Right lobe of liver (tissue), 6 donors: ENCODE measurements at regions not wholly inside any gene's neighbourhood (a gene's known extent, or its start where the extent isn't known, plus 50 kb on each side); places are given as distances from the start of the nearest gene placed in this dataset.

Experiments
- ATAC-seq, 4 donors: fragments of 200-7000 bp; cut with Tn5 transposase; one replicate each; pipeline ENCODE4 v1.9.1; 2020; ENCODE audit warnings: mild to moderate bottlenecking in 4 of 4, moderate library complexity in 4 of 4
- DNase-seq, 3 donors: peaks; one replicate each; pipeline ENCODE4 v3.0.0-alpha.2; 2020
- H3K27ac ChIP-seq, 3 donors: fragments of 200-600 bp; one replicate each; pipeline ENCODE4 v1.8.0; 2022
- H3K27me3 ChIP-seq, 2 donors: fragments of 200-600 bp; one replicate each; pipeline ENCODE4 v1.8.0; 2022
- H3K36me3 ChIP-seq, 4 donors: fragments of 200-600 bp; sonication (generic) in 1 of 4; one replicate each; pipeline versions ENCODE4 v1.5.1 to v1.8.0; 2017 to 2022; ENCODE audit warnings: control low read depth in 1 of 4
- H3K4me1 ChIP-seq, 4 donors: fragments of 200-600 bp; sonication (generic) in 1 of 4; one replicate each; pipeline versions ENCODE4 v1.5.1 to v1.8.0; 2017 to 2022; ENCODE audit warnings: control low read depth in 1 of 4
- H3K4me3 ChIP-seq, 3 donors: fragments of 200-600 bp; one replicate each; pipeline ENCODE4 v1.8.0; 2022
- H3K9me3 ChIP-seq, 4 donors: fragments of 200-600 bp; sonication (generic) in 1 of 4; one replicate each; pipeline versions ENCODE4 v1.5.1 to v1.8.0; 2017 to 2022; ENCODE audit warnings: control low read depth in 1 of 4
- CTCF ChIP-seq, 4 donors: fragments of 200-600 bp in 3 of 4; fragments of 450-650 bp in 1 of 4; IDR thresholded peaks; one replicate each; pipeline versions ENCODE4 v1.5.1 to v1.8.0; 2016 to 2022; ENCODE audit warnings: antibody characterized with exemption in 4 of 4, mild to moderate bottlenecking in 2 of 4
- POLR2A ChIP-seq: fragments of 450-650 bp; IDR thresholded peaks from one replicate; pipeline ENCODE4 v1.6.1; 2017; ENCODE audit warnings: antibody characterized with exemption, mild to moderate bottlenecking
- whole genome bisulfite sequencing: methylation state at CpG from one replicate; pipeline ENCODE4 v1.1.6; 2018; ENCODE audit warnings: low coverage, low lambda C conversion rate; ENCODE audit not compliant: insufficient coverage; ENCODE audit errors: missing lambda C conversion rate; 5-methylcytosine and 5-hydroxymethylcytosine counted together
- intact Hi-C, 2 donors: fragments of 100-400 bp; cut with DNase I; formaldehyde crosslinking; loops; one replicate each; pipeline versions ENCODE4 v1.11.2 to v1.14.1; 2022
- donor health status: DM: no; HTN: yes; CAD: no.
- donor health status: DM: no; HTN: no; CAD: no.
- donor health status: DM: no; HTN: no; CAD: no.
- donor health status: DM: no; HTN: yes; CAD: no.
- donor health status: DM: no; HTN: yes; CAD: no.

- Histone ChIP-seq H3K9me3 (no peaks in the 10 kb centered on the region), H3K27ac (no peak overlapping the region), H3K27me3 (no peaks in the 10 kb centered on the region), H3K36me3 (no peaks in the 10 kb centered on the region), H3K4me3 (no peak overlapping the region), H3K4me1 (no peaks in the 10 kb centered on the region)
- intact Hi-C loops, result no loop called here
- ATAC-seq (no peak), DNase-seq (no peak)
- TF ChIP-seq POLR2A (no peak), CTCF (IDR thresholded peaks at IDR 0.05) (no peak)
Observed at GRCh38 chr1:208896768-208897167, 652.6 kb upstream of the PLXNA2 start.

- no peak for DNase-seq
- no peak overlapping the region for H3K4me3 ChIP-seq
Observed at GRCh38 chr1:208899438-208899837, 655.3 kb upstream of the PLXNA2 start.

DNA sequence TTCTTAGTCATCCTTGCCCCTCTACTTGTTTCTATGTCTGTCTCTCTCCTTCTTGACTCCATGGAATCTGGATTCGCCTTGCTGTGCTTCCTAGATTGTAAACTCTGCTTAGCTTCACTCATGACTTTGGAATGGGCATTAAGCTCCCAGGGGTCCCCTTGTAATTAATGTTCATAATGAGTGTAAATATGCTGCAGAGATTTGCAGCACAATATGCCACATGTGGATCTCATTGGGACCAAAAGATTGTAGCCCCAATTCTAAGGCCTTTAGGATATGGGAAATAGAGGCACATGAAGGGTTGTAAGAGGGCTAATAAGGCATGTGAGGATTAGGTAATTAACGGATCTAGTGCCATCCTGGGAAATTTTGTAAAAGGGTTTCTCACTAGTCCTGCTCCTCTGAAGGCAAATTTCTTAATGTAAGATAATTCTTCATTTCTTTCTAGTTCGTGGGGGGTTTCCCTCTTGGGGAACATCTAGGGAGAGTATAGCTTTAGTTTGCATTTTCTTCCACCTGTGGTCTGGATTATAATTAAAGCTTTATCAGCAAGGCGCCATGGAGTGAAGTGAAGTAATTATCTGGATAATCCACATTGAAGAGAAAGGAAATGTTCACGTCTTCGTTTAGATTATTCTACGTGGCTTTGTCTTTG lies 659.2 kb upstream of the PLXNA2 start:
- no peak for ATAC-seq
- Histone ChIP-seq H3K4me1 (no peaks in the 10 kb centered on the region), H3K9me3 (no peaks in the 10 kb centered on the region), H3K27me3 (no peaks in the 10 kb centered on the region), H3K27ac (no peak overlapping the region), H3K4me3 (no peak overlapping the region), H3K36me3 (no peaks in the 10 kb centered on the region)
- TF ChIP-seq POLR2A, result no peak
- no peak for TF ChIP-seq CTCF (IDR thresholded peaks at IDR 0.05)
- no peak for DNase-seq
- 65% methylated on average over 7 of the region's 7 CpGs for WGBS
- intact Hi-C loops, result no loop called here

More at GRCh38 chr1:208899438-208899837, 655.3 kb upstream of the PLXNA2 start:
- intact Hi-C loops, result no loop called here
- H3K4me1 ChIP-seq, result no peaks in the 10 kb centered on the region
- H3K27ac ChIP-seq, result no peak overlapping the region
- no peaks in the 10 kb centered on the region for H3K27me3 ChIP-seq
- no peaks in the 10 kb centered on the region for H3K9me3 ChIP-seq
- no peaks in the 10 kb centered on the region for H3K36me3 ChIP-seq
- no peak for ATAC-seq
- no peak for TF ChIP-seq POLR2A
- no peak for TF ChIP-seq CTCF (IDR thresholded peaks at IDR 0.05)

GRCh38 chr1:208907790-208908189 lies 663.6 kb upstream of the PLXNA2 start:
- no peak for TF ChIP-seq CTCF (IDR thresholded peaks at IDR 0.05)
- TF ChIP-seq POLR2A, result no peak
- Histone ChIP-seq H3K4me3 (no peak overlapping the region), H3K9me3 (no peaks in the 10 kb centered on the region), H3K27me3 (no peaks in the 10 kb centered on the region), H3K4me1 (no peaks in the 10 kb centered on the region), H3K36me3 (no peaks in the 10 kb centered on the region), H3K27ac (no peak overlapping the region)
- DNase-seq (no peak), ATAC-seq (no peak)
- intact Hi-C loops, result no loop called here
- WGBS, result 45% methylated on average over 4 of the region's 4 CpGs
